Stomach (tissue), 8 donors: ENCODE measurements at regions not wholly inside any gene's neighbourhood (a gene's known extent, or its start where the extent isn't known, plus 50 kb on each side); places are given as distances from the start of the nearest gene placed in this dataset.

Experiments used
- DNase-seq, 2 donors: peaks; one replicate each; pipeline versions ENCODE4 v3.0.0 to v3.0.0-alpha.2; 2013 to 2019
- H3K27ac ChIP-seq, 5 donors: fragments of 200-600 bp in 4 of 5; sonication (generic) in 4 of 5; one replicate each; pipeline ENCODE4 v1.5.1; 2013 to 2019; ENCODE audit warnings: mild to moderate bottlenecking in 1 of 5, moderate library complexity in 1 of 5
- H3K27me3 ChIP-seq, 3 donors: fragments of 200-600 bp; sonication (generic); one replicate each; pipeline ENCODE4 v1.5.1; 2017 to 2019; ENCODE audit warnings: mixed run types in 1 of 3
- H3K36me3 ChIP-seq, 4 donors: fragments of 200-600 bp; sonication (generic); 1 replicate in 3 of 4; 2 replicates in 1 of 4; pipeline ENCODE4 v1.5.1; 2016 to 2019
- H3K4me1 ChIP-seq, 4 donors: fragments of 200-600 bp; sonication (generic); one replicate each; pipeline ENCODE4 v1.5.1; 2016 to 2019
- H3K4me3 ChIP-seq, 4 donors: fragments of 200-600 bp; sonication (generic) in 3 of 4; one replicate each; pipeline ENCODE4 v1.5.1; 2016 to 2019; ENCODE audit warnings: mild to moderate bottlenecking in 1 of 4
- H3K9me3 ChIP-seq, 4 donors: fragments of 200-600 bp; sonication (generic); one replicate each; pipeline ENCODE4 v1.5.1; 2016 to 2019
- CTCF ChIP-seq, 7 experiments: fragments of 450-650 bp in 4 of 7; fragments of 200-600 bp in 3 of 7; sonication (generic) in 3 of 7; IDR thresholded peaks; one replicate each; pipeline ENCODE4 v1.5.1; 2016 to 2019; ENCODE audit warnings: antibody characterized with exemption in 7 of 7, control low read depth in 2 of 7, mild to moderate bottlenecking in 1 of 7
- EP300 ChIP-seq: sonication (generic); formaldehyde crosslinking; IDR thresholded peaks from one replicate; pipeline ENCODE4 v1.6.1; 2017; ENCODE audit warnings: antibody characterized with exemption
- POLR2A ChIP-seq, 4 donors: fragments of 450-650 bp; IDR thresholded peaks; one replicate each; pipeline ENCODE4 v1.6.1; 2016; ENCODE audit warnings: antibody characterized with exemption in 4 of 4, control low read depth in 2 of 4, mild to moderate bottlenecking in 1 of 4, moderate library complexity in 1 of 4
- POLR2AphosphoS5 ChIP-seq, 3 donors: sonication (generic); formaldehyde crosslinking; IDR thresholded peaks; one replicate each; pipeline ENCODE4 v1.6.1; 2016; ENCODE audit warnings: antibody characterized with exemption in 3 of 3
- WGBS, 5 donors: extraction: QIAGEN DNeasy Blood & Tissue Kit in 3 of 5; methylation state at CpG; one replicate each; pipeline versions ENCODE4 v1.1.5 to v1.1.7; 2013 to 2018; 5-methylcytosine and 5-hydroxymethylcytosine counted together
- intact Hi-C: fragments of 100-400 bp; cut with DNase I; formaldehyde crosslinking; loops from one replicate; pipeline ENCODE4 v1.15.1; 2023; ENCODE audit warnings: low total_unique reads
- donor health status: healthy with polysubstance abuse.
- donor health status: Bipolar disorder and iron deficiency.
- donor health status: healthy.

- H3K4me1 ChIP-seq = peaks cover 0 to 20% (median 0%) of the 10 kb centered on the region in 4 donors
- TF ChIP-seq POLR2AphosphoS5 (IDR thresholded peaks at IDR 0.05) = no peak
- TF ChIP-seq POLR2A (IDR thresholded peaks at IDR 0.05) = no peak
- TF ChIP-seq EP300 = no peak
- TF ChIP-seq CTCF (IDR thresholded peaks at IDR 0.05) = no peak
- intact Hi-C loops = no loop called here
- H3K36me3 ChIP-seq = no peaks in the 10 kb centered on the region
- no peaks in the 10 kb centered on the region for H3K9me3 ChIP-seq
- DNase-seq = peak in 1 of 2 donors; percentile 41
- H3K27ac ChIP-seq = peak overlapping the region in 1 of 5 donors; percentile 9
- no peak overlapping the region for H3K4me3 ChIP-seq
- 28 to 63% (median 47%) methylated on average over 2 of the region's 2 CpGs for WGBS, 5 donors
- no peaks in the 10 kb centered on the region for H3K27me3 ChIP-seq
Measured at GRCh38 chr13:81770868-81771505, 1430.1 kb upstream of the SPRY2 start.

DNA sequence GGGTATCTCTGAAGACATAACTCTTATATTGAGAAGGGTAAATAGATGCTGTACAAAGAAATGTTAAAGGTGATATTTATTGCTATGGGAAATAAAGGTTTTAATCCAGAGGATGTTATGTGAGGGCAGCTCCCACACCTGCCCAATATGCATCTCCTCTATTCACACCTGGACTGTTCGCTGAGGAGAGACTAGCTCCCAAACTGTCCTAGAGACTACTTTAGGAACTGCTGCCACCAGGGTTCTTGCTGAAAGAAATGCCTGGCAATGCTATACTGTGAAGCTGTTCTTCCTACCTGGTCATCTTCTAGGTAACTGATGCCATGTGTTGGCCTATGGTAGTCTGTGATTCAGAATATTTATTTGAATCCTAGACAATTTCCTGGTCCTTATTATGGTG is 1421.5 kb upstream of the SPRY2 start:
- Histone ChIP-seq H3K36me3 (no peaks in the 10 kb centered on the region), H3K4me1 (no peaks in the 10 kb centered on the region), H3K9me3 (peaks cover 0 to 9% (median 4%) of the 10 kb centered on the region in 4 donors), H3K4me3 (no peak overlapping the region), H3K27me3 (no peaks in the 10 kb centered on the region), H3K27ac (no peak overlapping the region)
- intact Hi-C loops = no loop called here
- DNase-seq = no peak
- WGBS, 5 donors = 81 to 90% (median 88%) methylated on average over 1 of the region's 1 CpG
- TF ChIP-seq CTCF (IDR thresholded peaks at IDR 0.05) (no peak), POLR2AphosphoS5 (IDR thresholded peaks at IDR 0.05) (no peak), EP300 (no peak), POLR2A (IDR thresholded peaks at IDR 0.05) (no peak)

DNA sequence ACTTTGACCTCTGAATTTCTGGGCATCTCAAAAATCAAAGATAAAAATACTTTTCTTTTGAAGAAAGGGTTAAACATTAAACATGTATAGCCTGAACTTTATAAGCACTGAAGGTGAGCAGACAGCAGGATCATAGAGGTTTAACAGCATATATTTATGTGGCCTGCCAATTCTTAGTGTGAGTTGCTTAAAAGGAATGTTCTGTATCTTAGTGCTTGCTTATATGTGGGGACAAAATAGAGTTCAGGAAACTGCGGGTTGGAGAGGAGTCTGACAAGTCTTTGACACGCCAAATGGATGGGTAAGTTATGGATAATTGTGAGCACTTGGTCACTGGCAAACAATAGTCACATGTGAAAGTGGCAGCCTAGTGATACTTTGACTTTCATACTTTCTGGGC is 1419.4 kb upstream of the SPRY2 start:
- no peaks in the 10 kb centered on the region for H3K4me1 ChIP-seq
- DNase-seq = no peak
- peaks cover 0 to 9% (median 4%) of the 10 kb centered on the region in 4 donors for H3K9me3 ChIP-seq
- no peaks in the 10 kb centered on the region for H3K27me3 ChIP-seq
- intact Hi-C loops = no loop called here
- H3K27ac ChIP-seq = no peak overlapping the region
- no peak overlapping the region for H3K4me3 ChIP-seq
- WGBS, 5 donors = 78 to 96% (median 90%) methylated on average over 2 of the region's 2 CpGs
- TF ChIP-seq POLR2A (IDR thresholded peaks at IDR 0.05) (no peak), CTCF (IDR thresholded peaks at IDR 0.05) (no peak)
- no peaks in the 10 kb centered on the region for H3K36me3 ChIP-seq

GRCh38 chr13:81757348-81757970 is 1416.5 kb upstream of the SPRY2 start:
- no peak for TF ChIP-seq EP300
- TF ChIP-seq POLR2AphosphoS5 (IDR thresholded peaks at IDR 0.05) = no peak
- TF ChIP-seq CTCF (IDR thresholded peaks at IDR 0.05) = no peak
- no peak for TF ChIP-seq POLR2A (IDR thresholded peaks at IDR 0.05)
- Histone ChIP-seq H3K4me1 (no peaks in the 10 kb centered on the region), H3K36me3 (no peaks in the 10 kb centered on the region), H3K27ac (no peak overlapping the region), H3K4me3 (no peak overlapping the region), H3K27me3 (no peaks in the 10 kb centered on the region), H3K9me3 (peaks cover 0 to 18% (median 5%) of the 10 kb centered on the region in 4 donors)
- intact Hi-C loops = no loop called here
- no peak for DNase-seq
